ENCODE measurements at regions not wholly inside any gene's neighbourhood (a gene's known extent, or its start where the extent isn't known, plus 50 kb on each side); places are given as distances from the start of the nearest gene placed in this dataset.

GRCh38 chr18:22566703-22567420 is 149.1 kb upstream of the CTAGE1 start:
- no peak for DNase-seq (ENCODE audit: low read depth, low spot score)

- no peak for DNase-seq (ENCODE audit: low read depth, low spot score)
These were observed 150.1 kb upstream of the CTAGE1 start for GRCh38 chr18:22567794-22568193.

GRCh38 chr18:22570492-22570891 is 152.8 kb upstream of the CTAGE1 start:
- DNase-seq (ENCODE audit: low read depth, low spot score) = no peak

GRCh38 chr18:22572341-22572740 is 154.6 kb upstream of the CTAGE1 start:
- no peak for DNase-seq (ENCODE audit: low read depth, low spot score)

- DNase-seq (ENCODE audit: low read depth, low spot score) = no peak
These were observed 161.6 kb upstream of the CTAGE1 start for GRCh38 chr18:22579271-22579670.

- DNase-seq (ENCODE audit: low read depth, low spot score) = no peak
These were observed 167.6 kb upstream of the CTAGE1 start for GRCh38 chr18:22585333-22585732.

GRCh38 chr18:22585821-22586220 is 168.1 kb upstream of the CTAGE1 start:
- DNase-seq (ENCODE audit: low read depth, low spot score) = no peak

- DNase-seq (ENCODE audit: low read depth, low spot score) = peak; percentile 86
These were observed 173.5 kb upstream of the CTAGE1 start for GRCh38 chr18:22591222-22591621.

- DNase-seq (ENCODE audit: low read depth, low spot score) = no peak
These were observed 176.5 kb upstream of the CTAGE1 start for GRCh38 chr18:22594155-22594690.

- no peak for DNase-seq (ENCODE audit: low read depth, low spot score)
These were observed 183.8 kb upstream of the CTAGE1 start for GRCh38 chr18:22601481-22601880.

- peak; percentile 31 for DNase-seq (ENCODE audit: low read depth, low spot score)
These were observed 184.7 kb upstream of the CTAGE1 start for GRCh38 chr18:22602456-22602855.

GRCh38 chr18:22603902-22604301 is 186.2 kb upstream of the CTAGE1 start:
- DNase-seq (ENCODE audit: low read depth, low spot score) = no peak

GRCh38 chr18:22604390-22604985 is 186.8 kb upstream of the CTAGE1 start:
- DNase-seq (ENCODE audit: low read depth, low spot score) = peak; percentile 46

- DNase-seq (ENCODE audit: low read depth, low spot score) = peak; percentile 32
These were observed 187.3 kb upstream of the CTAGE1 start for GRCh38 chr18:22604986-22605421.

GRCh38 chr18:22605736-22606135 is 188.0 kb upstream of the CTAGE1 start:
- DNase-seq (ENCODE audit: low read depth, low spot score) = no peak

GRCh38 chr18:22606563-22607283 is 189.0 kb upstream of the CTAGE1 start:
- peak; percentile 89 for DNase-seq (ENCODE audit: low read depth, low spot score)

- no peak for DNase-seq (ENCODE audit: low read depth, low spot score)
These were observed 189.5 kb upstream of the CTAGE1 start for GRCh38 chr18:22607284-22607635.

GRCh38 chr18:22608847-22609246 is 191.1 kb upstream of the CTAGE1 start:
- DNase-seq (ENCODE audit: low read depth, low spot score) = no peak

GRCh38 chr18:22609642-22610041 is 191.9 kb upstream of the CTAGE1 start:
- DNase-seq (ENCODE audit: low read depth, low spot score) = peak; percentile 77

GRCh38 chr18:22613058-22613690 is 195.5 kb upstream of the CTAGE1 start:
- no peak for DNase-seq (ENCODE audit: low read depth, low spot score)

GRCh38 chr18:22613788-22614187 is 196.1 kb upstream of the CTAGE1 start:
- DNase-seq (ENCODE audit: low read depth, low spot score) = no peak

GRCh38 chr18:22623513-22623912 is 205.8 kb upstream of the CTAGE1 start:
- no peak for DNase-seq (ENCODE audit: low read depth, low spot score)
